ENCODE measurements at regions not wholly inside any gene's neighbourhood (a gene's known extent, or its start where the extent isn't known, plus 50 kb on each side); places are given as distances from the start of the nearest gene placed in this dataset.

DNA sequence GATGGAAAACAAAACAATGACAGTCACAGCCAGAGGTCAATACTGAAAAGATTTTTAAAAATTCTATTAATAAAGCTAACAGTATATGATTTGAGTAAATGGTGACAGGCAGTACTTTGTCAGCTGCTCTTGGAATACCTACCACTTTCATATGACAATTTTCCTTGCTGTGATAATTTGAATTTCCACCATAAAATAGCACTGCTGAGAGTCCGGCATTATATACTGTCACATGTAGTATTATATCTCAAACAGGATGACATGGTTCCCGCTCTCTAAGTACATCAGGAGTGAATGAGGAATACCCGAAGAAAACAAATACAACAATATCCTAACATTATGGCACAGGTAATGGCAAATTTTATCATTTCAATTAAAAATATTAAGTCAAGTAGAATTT, 146.8 kb upstream of the TMPRSS15 start:
- TF ChIP-seq, protein P1, sequence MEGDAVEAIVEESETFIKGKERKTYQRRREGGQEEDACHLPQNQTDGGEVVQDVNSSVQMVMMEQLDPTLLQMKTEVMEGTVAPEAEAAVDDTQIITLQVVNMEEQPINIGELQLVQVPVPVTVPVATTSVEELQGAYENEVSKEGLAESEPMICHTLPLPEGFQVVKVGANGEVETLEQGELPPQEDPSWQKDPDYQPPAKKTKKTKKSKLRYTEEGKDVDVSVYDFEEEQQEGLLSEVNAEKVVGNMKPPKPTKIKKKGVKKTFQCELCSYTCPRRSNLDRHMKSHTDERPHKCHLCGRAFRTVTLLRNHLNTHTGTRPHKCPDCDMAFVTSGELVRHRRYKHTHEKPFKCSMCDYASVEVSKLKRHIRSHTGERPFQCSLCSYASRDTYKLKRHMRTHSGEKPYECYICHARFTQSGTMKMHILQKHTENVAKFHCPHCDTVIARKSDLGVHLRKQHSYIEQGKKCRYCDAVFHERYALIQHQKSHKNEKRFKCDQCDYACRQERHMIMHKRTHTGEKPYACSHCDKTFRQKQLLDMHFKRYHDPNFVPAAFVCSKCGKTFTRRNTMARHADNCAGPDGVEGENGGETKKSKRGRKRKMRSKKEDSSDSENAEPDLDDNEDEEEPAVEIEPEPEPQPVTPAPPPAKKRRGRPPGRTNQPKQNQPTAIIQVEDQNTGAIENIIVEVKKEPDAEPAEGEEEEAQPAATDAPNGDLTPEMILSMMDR (conservative IDR thresholded peaks at IDR 0.05; ENCODE audit: low read length): no peak
- no peak for TF ChIP-seq EZH2phosphoT487 (IDR thresholded peaks at IDR 0.05; ENCODE audit: borderline replicate concordance, low read depth, low read length)

Data from OCI-LY7 (cell line).